PC-3 (cell line): ENCODE measurements at regions not wholly inside any gene's neighbourhood (a gene's known extent, or its start where the extent isn't known, plus 50 kb on each side); places are given as distances from the start of the nearest gene placed in this dataset.

Experiments used
- ATAC-seq: fragments of 200-7000 bp; cut with Tn5 transposase; 2 replicates; pipeline ENCODE4 v1.9.1; 2020; ENCODE audit warnings: mild to moderate bottlenecking, moderate library complexity
- BruUV-seq: library from RNA; stranded (reverse); fragments of 400-500 nt; replicated peaks from 2 replicates; lab custom pipeline; 2021; lab: Mats Ljungman, UMichigan
- CTCF ChIA-PET: fragments of 300-600 bp; sonication (Branson Sonifier 250); formaldehyde crosslinking; loops from one replicate; lab custom pipeline; 2022; ENCODE audit warnings: antibody characterized with exemption; lab: Charles Lee
- POLR2A ChIA-PET: fragments of 300-600 bp; sonication (Branson Sonifier 250); formaldehyde crosslinking; loops from one replicate; lab custom pipeline; 2022; ENCODE audit warnings: antibody characterized with exemption; ENCODE audit not compliant: unreplicated experiment; lab: Charles Lee
- DNase-seq: peaks from one replicate; pipeline ENCODE4 v3.0.0-alpha.2; 2015
- H2AFZ ChIP-seq: fragments of 300-600 bp; sonication (generic); 2 replicates; pipeline ENCODE4 v1.6.0; 2016; ENCODE audit warnings: antibody characterized with exemption, low read length
- H3F3A ChIP-seq: fragments of 300-600 bp; sonication (generic); one replicate; pipeline ENCODE4 v1.6.0; 2017; ENCODE audit warnings: antibody characterized with exemption, low read length, control low read depth, mild to moderate bottlenecking; ENCODE audit not compliant: unreplicated experiment
- H3K27ac ChIP-seq: fragments of 300-600 bp; sonication (generic); 2 replicates; pipeline ENCODE4 v1.5.1; 2016; ENCODE audit warnings: mild to moderate bottlenecking, low read length
- H3K27me3 ChIP-seq: fragments of 300-600 bp; sonication (generic); 2 replicates; pipeline ENCODE4 v1.6.1; 2016; ENCODE audit warnings: low read length, mixed read lengths
- H3K36me3 ChIP-seq: fragments of 300-600 bp; sonication (generic); 2 replicates; pipeline ENCODE4 v1.6.1; 2016; ENCODE audit warnings: low read depth, mixed run types, low read length, mixed read lengths
- H3K4me1 ChIP-seq: fragments of 300-600 bp; sonication (generic); 2 replicates; pipeline ENCODE4 v1.5.1; 2016; ENCODE audit warnings: low read length; ENCODE audit not compliant: insufficient read depth
- H3K4me2 ChIP-seq: fragments of 300-600 bp; sonication (generic); 2 replicates; pipeline ENCODE4 v1.6.0; 2016; ENCODE audit warnings: low read length
- H3K4me3 ChIP-seq: fragments of 300-600 bp; sonication (generic); 2 replicates; pipeline ENCODE4 v1.5.1; 2016; ENCODE audit warnings: mild to moderate bottlenecking, low read length, mixed read lengths
- H3K79me2 ChIP-seq: fragments of 300-600 bp; sonication (generic); 2 replicates; pipeline ENCODE4 v1.6.1; 2017; ENCODE audit warnings: low read length, mixed read lengths
- H3K9ac ChIP-seq: fragments of 300-600 bp; sonication (generic); 2 replicates; pipeline ENCODE4 v1.6.0; 2016; ENCODE audit warnings: mild to moderate bottlenecking, low read length
- H3K9me2 ChIP-seq: fragments of 300-600 bp; sonication (generic); replicated peaks from 2 replicates; pipeline ENCODE4 v1.6.1; 2016; ENCODE audit warnings: mixed run types, low read length, mixed read lengths
- H3K9me3 ChIP-seq: fragments of 300-600 bp; sonication (generic); 2 replicates; pipeline ENCODE4 v1.6.1; 2016; ENCODE audit warnings: low read length, mixed read lengths
- H4K20me1 ChIP-seq: fragments of 300-600 bp; sonication (generic); 2 replicates; pipeline ENCODE4 v1.6.1; 2016; ENCODE audit warnings: low read length, mixed read lengths
- CTCF ChIP-seq: fragments of 300-600 bp; sonication (generic); conservative IDR thresholded peaks from 2 replicates; pipeline ENCODE4 v1.5.1; 2017; ENCODE audit warnings: antibody characterized with exemption, low read depth, mild to moderate bottlenecking, low read length
- EZH2 ChIP-seq: fragments of 300-600 bp; sonication (generic); IDR thresholded peaks from one replicate; pipeline ENCODE4 v1.6.1; 2017; ENCODE audit warnings: antibody characterized with exemption, mild to moderate bottlenecking, low read length; ENCODE audit not compliant: unreplicated experiment
- EZH2phosphoT487 ChIP-seq: fragments of 300-600 bp; sonication (generic); IDR thresholded peaks from 2 replicates; pipeline ENCODE4 v1.6.1; 2018; ENCODE audit warnings: mild to moderate bottlenecking, antibody characterized with exemption, low read length, borderline replicate concordance
- intact Hi-C: fragments of 100-400 bp; cut with micrococcal nuclease; formaldehyde crosslinking; loops from 2 replicates; pipeline ENCODE4 v1.9.0; 2023

GRCh38 chr20:5402903-5403531 lies 86.3 kb upstream of the PROKR2 start:
- BruUV-seq = no TSS peak
- H3K27ac ChIP-seq = no peak overlapping the region
- H3F3A ChIP-seq = no peaks in the 10 kb centered on the region
- H3K36me3 ChIP-seq = no peaks in the 10 kb centered on the region
- intact Hi-C loops = no loop called here
- no peak overlapping the region for H3K4me3 ChIP-seq
- no peaks in the 10 kb centered on the region for H3K9me2 ChIP-seq
- peaks cover 27% of the 10 kb centered on the region for H3K27me3 ChIP-seq
- H2AFZ ChIP-seq = no peak overlapping the region
- peak; percentile 74 for ATAC-seq
- CTCF ChIA-PET = no interaction called here
- H3K9ac ChIP-seq = no peak overlapping the region
- POLR2A ChIA-PET = no interaction called here
- DNase-seq = peak; percentile 64
- TF ChIP-seq EZH2 (no peak), EZH2phosphoT487 (no peak), CTCF (peak; percentile 74)
- no peaks in the 10 kb centered on the region for H3K9me3 ChIP-seq
- H3K4me2 ChIP-seq = no peak overlapping the region
- 0 out of 2 replicates have a peak, but pooled peaks cover 3% of the 10 kb centered on the region for H4K20me1 ChIP-seq
- H3K4me1 ChIP-seq = 0 out of 2 replicates have a peak, but pooled peaks cover 1% of the 10 kb centered on the region
- H3K79me2 ChIP-seq = no peaks in the 10 kb centered on the region

GRCh38 chr20:5401277-5401875 lies 84.6 kb upstream of the PROKR2 start:
- Histone ChIP-seq H3K4me1 (peaks cover 16% of the 10 kb centered on the region), H4K20me1 (0 out of 2 replicates have a peak, but pooled peaks cover 6% of the 10 kb centered on the region), H3K9me2 (no peaks in the 10 kb centered on the region), H3K9me3 (no peaks in the 10 kb centered on the region), H3K36me3 (no peaks in the 10 kb centered on the region), H3K4me3 (no peak overlapping the region), H3K9ac (no peak overlapping the region), H3F3A (no peaks in the 10 kb centered on the region), H3K27me3 (peaks cover 12% of the 10 kb centered on the region; the same call in 1 of the 2 replicates), H3K79me2 (no peaks in the 10 kb centered on the region), H3K27ac (no peak overlapping the region), H3K4me2 (no peak overlapping the region), H2AFZ (no peak overlapping the region)
- ChIA-PET CTCF (no interaction called here), POLR2A (no interaction called here)
- intact Hi-C loops = no loop called here
- DNase-seq (no peak), ATAC-seq (no peak)
- TF ChIP-seq EZH2phosphoT487 (no peak), EZH2 (no peak), CTCF (no peak)
- no TSS peak for BruUV-seq

- DNase-seq = peak; percentile 37
- TF ChIP-seq CTCF (no peak), EZH2phosphoT487 (no peak), EZH2 (no peak)
- Histone ChIP-seq H3F3A (no peaks in the 10 kb centered on the region), H3K4me3 (no peak overlapping the region), H3K4me2 (no peak overlapping the region), H3K36me3 (no peaks in the 10 kb centered on the region), H2AFZ (no peak overlapping the region), H3K27ac (no peak overlapping the region), H3K9me3 (no peaks in the 10 kb centered on the region), H4K20me1 (0 out of 2 replicates have a peak, but pooled peaks cover 6% of the 10 kb centered on the region), H3K9ac (no peak overlapping the region), H3K79me2 (no peaks in the 10 kb centered on the region), H3K9me2 (no peaks in the 10 kb centered on the region), H3K4me1 (peaks cover 18% of the 10 kb centered on the region), H3K27me3 (peaks cover 5% of the 10 kb centered on the region; the same call in 1 of the 2 replicates)
- ChIA-PET CTCF (no interaction called here), POLR2A (no interaction called here)
- intact Hi-C loops = no loop called here
- ATAC-seq = no peak
- no TSS peak for BruUV-seq
These were observed 83.5 kb upstream of the PROKR2 start for GRCh38 chr20:5400164-5400762.
